ENCODE measurements at regions not wholly inside any gene's neighbourhood (a gene's known extent, or its start where the extent isn't known, plus 50 kb on each side); places are given as distances from the start of the nearest gene placed in this dataset.

GRCh38 chr1:79785964-79786363 is 779.4 kb upstream of the ADGRL4 start:
- H3K27ac ChIP-seq: no peak overlapping the region
- H3K4me3 ChIP-seq: no peak overlapping the region
- intact Hi-C loops (cut with DNase I; ENCODE audit: low total_unique reads): no loop called here
- H3K9me3 ChIP-seq: no peaks in the 10 kb centered on the region
- TF ChIP-seq CTCF (IDR thresholded peaks at IDR 0.05): no peak
- H3K4me1 ChIP-seq: peaks cover 0 to 13% (median under 1%) of the 10 kb centered on the region in 4 donors
- DNase-seq: no peak
- no peaks in the 10 kb centered on the region for H3K27me3 ChIP-seq
- H3K36me3 ChIP-seq: no peaks in the 10 kb centered on the region

- no peaks in the 10 kb centered on the region for H3K9me3 ChIP-seq
- no peak for TF ChIP-seq CTCF (IDR thresholded peaks at IDR 0.05)
- DNase-seq: no peak
- no peaks in the 10 kb centered on the region for H3K36me3 ChIP-seq
- no peaks in the 10 kb centered on the region for H3K27me3 ChIP-seq
- no peak overlapping the region for H3K27ac ChIP-seq
- intact Hi-C loops (cut with DNase I; ENCODE audit: low total_unique reads): no loop called here
- peaks cover 0 to 9% (median 0%) of the 10 kb centered on the region in 4 donors for H3K4me1 ChIP-seq
- no peak overlapping the region for H3K4me3 ChIP-seq
Observed at GRCh38 chr1:79785561-79785960, 779.0 kb upstream of the ADGRL4 start.

- TF ChIP-seq CTCF (IDR thresholded peaks at IDR 0.05): no peak
- no peak for DNase-seq
- Histone ChIP-seq H3K27ac (no peak overlapping the region), H3K9me3 (no peaks in the 10 kb centered on the region), H3K27me3 (no peaks in the 10 kb centered on the region), H3K4me1 (peaks cover 0 to 7% (median 0%) of the 10 kb centered on the region in 4 donors), H3K36me3 (no peaks in the 10 kb centered on the region), H3K4me3 (no peak overlapping the region)
- intact Hi-C loops (cut with DNase I; ENCODE audit: low total_unique reads): no loop called here
Observed at GRCh38 chr1:79781261-79781660, 774.7 kb upstream of the ADGRL4 start.

- Histone ChIP-seq H3K4me3 (no peak overlapping the region), H3K9me3 (no peaks in the 10 kb centered on the region), H3K27ac (no peak overlapping the region), H3K4me1 (no peaks in the 10 kb centered on the region), H3K27me3 (no peaks in the 10 kb centered on the region), H3K36me3 (no peaks in the 10 kb centered on the region)
- intact Hi-C loops (cut with DNase I; ENCODE audit: low total_unique reads): no loop called here
- no peak for DNase-seq
- TF ChIP-seq CTCF (IDR thresholded peaks at IDR 0.05): no peak
Observed at GRCh38 chr1:79777481-79778219, 771.1 kb upstream of the ADGRL4 start.

- no peaks in the 10 kb centered on the region for H3K4me1 ChIP-seq
- H3K27ac ChIP-seq: no peak overlapping the region
- no peak overlapping the region for H3K4me3 ChIP-seq
- no peaks in the 10 kb centered on the region for H3K36me3 ChIP-seq
- intact Hi-C loops (cut with DNase I; ENCODE audit: low total_unique reads): no loop called here
- no peak for DNase-seq
- no peak for TF ChIP-seq CTCF (IDR thresholded peaks at IDR 0.05)
- H3K27me3 ChIP-seq: no peaks in the 10 kb centered on the region
- no peaks in the 10 kb centered on the region for H3K9me3 ChIP-seq
Observed at GRCh38 chr1:79775402-79775801, 768.9 kb upstream of the ADGRL4 start.

Measured in tibial artery (tissue), 4 donors.